ENCODE measurements at regions not wholly inside any gene's neighbourhood (a gene's known extent, or its start where the extent isn't known, plus 50 kb on each side); places are given as distances from the start of the nearest gene placed in this dataset.

DNA sequence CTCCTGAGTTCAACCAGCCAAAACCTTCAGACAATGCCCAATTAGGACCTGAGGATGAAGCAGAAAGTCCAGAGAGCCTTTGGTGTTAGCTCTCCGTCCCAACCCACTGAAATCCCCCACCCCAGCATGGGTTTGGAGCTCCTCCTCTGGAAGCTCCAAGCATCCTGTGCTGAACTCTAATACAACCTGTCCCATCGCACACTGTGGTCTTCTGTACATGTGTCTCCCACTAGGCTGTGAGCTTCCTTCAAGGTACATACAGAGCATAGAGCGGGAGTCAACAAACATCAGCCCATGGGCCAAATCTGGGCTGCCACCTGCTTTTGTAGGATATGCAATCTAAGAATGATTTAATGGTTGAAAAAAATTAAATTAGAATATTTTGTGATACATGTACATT lies 166.5 kb downstream of the LSM5 start:
- H3K27ac ChIP-seq: no peak overlapping the region
- TF ChIP-seq ZFX (IDR thresholded peaks at IDR 0.05; ENCODE audit: borderline replicate concordance): no peak
- TF ChIP-seq, protein P1, sequence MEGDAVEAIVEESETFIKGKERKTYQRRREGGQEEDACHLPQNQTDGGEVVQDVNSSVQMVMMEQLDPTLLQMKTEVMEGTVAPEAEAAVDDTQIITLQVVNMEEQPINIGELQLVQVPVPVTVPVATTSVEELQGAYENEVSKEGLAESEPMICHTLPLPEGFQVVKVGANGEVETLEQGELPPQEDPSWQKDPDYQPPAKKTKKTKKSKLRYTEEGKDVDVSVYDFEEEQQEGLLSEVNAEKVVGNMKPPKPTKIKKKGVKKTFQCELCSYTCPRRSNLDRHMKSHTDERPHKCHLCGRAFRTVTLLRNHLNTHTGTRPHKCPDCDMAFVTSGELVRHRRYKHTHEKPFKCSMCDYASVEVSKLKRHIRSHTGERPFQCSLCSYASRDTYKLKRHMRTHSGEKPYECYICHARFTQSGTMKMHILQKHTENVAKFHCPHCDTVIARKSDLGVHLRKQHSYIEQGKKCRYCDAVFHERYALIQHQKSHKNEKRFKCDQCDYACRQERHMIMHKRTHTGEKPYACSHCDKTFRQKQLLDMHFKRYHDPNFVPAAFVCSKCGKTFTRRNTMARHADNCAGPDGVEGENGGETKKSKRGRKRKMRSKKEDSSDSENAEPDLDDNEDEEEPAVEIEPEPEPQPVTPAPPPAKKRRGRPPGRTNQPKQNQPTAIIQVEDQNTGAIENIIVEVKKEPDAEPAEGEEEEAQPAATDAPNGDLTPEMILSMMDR (IDR thresholded peaks at IDR 0.05): no peak

DNA sequence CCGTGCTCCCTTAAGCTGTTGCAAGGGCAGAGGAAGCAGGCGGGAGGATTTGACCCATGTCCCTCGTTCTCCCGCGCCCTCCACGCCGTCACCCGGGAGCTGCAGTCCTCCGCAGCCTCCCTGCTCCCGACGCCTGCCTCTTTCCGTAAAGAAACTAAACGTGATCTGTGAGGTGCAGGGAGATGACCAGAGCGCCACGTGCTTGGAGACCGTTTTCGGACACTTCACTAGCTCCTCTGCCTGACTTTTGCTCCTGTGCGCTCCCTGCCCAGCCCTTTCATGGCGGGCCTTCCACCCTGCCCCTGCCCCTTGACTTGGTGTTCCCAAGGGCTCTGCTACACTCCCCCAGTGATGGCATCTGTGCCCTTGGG lies 171.2 kb downstream of the LSM5 start:
- H3K27ac ChIP-seq: no peak overlapping the region
- TF ChIP-seq, protein P1 (IDR thresholded peaks at IDR 0.05): no peak
- no peak for TF ChIP-seq ZFX (IDR thresholded peaks at IDR 0.05; ENCODE audit: borderline replicate concordance)

DNA sequence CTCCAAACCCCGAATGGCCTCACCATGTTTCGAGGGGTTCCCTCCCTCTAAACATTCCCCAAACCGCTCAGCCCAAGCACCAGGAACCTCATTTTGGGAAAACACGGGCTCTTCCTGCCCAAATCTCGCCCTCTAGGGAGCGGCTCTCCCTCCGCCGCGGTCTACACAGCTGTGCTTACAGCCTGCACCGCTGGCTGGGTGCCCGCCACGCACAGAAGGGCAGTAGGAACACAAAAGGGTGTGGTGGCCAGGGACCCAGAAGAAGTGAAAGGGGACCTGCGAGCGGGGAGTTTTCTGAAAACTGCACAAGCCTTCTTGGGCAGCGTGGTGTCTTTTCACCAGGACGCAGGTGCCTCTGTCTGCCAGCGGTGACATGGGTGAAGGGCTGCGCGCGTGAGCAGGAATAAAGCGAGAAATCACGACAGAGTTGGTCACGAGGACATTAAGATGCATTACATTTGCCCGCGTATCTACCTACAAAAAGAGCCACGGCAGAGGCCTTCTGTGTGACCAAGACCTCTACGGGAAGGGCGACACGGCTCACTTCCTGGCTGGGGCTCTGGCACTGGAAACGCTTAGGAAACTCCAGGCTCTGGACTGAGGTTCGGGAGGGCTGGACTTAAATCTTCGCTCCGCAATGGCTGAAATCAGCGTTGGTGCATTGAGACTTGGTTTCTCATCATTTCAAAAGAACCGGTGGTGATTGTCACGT lies 171.7 kb downstream of the LSM5 start:
- H3K27ac ChIP-seq: no peak overlapping the region
- TF ChIP-seq, protein P1 (IDR thresholded peaks at IDR 0.05): no peak
- no peak for TF ChIP-seq ZFX (IDR thresholded peaks at IDR 0.05; ENCODE audit: borderline replicate concordance)

DNA sequence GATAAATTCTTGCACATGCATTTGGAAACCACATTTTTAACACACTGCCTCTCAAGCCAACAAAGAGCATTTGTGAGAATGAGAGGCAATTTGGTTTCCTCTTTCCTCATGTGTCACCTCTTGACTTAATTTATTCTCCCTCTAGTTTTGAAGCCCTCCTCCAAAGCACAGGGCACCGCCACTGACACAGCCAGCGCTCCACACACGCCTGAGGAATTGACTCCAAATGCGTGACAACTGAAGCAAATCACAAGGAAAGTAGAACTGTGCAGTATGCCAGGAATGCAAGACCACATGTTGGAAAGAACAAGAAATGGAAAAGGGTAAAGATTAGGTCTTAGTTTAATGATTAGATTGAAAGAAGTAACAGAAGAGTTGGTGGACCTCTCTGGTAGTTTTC lies 173.3 kb downstream of the LSM5 start:
- no peak overlapping the region for H3K27ac ChIP-seq
- TF ChIP-seq, protein P1 (IDR thresholded peaks at IDR 0.05): no peak

DNA sequence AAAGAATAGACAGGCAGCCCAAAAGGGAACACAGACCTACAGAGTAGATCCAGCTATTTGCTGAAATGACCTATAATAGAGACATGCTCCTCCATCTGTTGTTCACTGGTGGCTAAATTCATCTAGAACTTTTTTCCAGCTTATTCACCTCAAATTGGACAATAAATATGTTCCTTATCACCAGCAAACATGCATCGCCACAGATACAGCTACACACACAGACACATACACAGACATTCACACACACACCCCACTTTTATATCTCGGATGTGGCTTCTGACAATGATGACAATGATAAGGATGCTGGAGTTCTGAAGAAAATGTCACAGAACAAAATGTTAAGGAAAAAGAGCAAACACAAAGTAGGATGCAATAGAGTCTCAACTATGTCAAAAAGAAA lies 175.4 kb downstream of the LSM5 start:
- TF ChIP-seq, protein P1 (IDR thresholded peaks at IDR 0.05): no peak
- no peak for TF ChIP-seq ZFX (IDR thresholded peaks at IDR 0.05; ENCODE audit: borderline replicate concordance)
- no peak overlapping the region for H3K27ac ChIP-seq

DNA sequence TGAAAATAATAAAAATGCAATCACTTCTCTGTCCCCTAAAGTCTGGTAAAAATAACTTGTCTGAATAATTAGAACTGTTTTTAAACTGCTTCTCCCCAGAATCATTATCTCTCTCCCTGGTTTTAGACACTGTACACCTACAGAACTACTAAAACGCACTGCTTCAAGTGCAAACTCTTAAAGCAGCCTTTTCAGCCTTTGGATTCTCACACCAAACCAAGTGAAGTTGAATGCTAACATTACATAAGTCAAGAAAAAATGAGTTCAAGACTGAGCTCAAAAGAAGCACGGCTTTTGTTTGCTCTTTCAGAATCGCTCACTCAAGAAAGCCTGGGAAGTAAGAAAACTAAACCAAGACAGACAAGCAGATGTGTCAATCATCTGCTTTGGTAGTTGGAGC lies 188.8 kb downstream of the LSM5 start:
- H3K27ac ChIP-seq: no peak overlapping the region
- TF ChIP-seq, protein P1 (IDR thresholded peaks at IDR 0.05): no peak
- TF ChIP-seq ZFX (IDR thresholded peaks at IDR 0.05; ENCODE audit: borderline replicate concordance): no peak

DNA sequence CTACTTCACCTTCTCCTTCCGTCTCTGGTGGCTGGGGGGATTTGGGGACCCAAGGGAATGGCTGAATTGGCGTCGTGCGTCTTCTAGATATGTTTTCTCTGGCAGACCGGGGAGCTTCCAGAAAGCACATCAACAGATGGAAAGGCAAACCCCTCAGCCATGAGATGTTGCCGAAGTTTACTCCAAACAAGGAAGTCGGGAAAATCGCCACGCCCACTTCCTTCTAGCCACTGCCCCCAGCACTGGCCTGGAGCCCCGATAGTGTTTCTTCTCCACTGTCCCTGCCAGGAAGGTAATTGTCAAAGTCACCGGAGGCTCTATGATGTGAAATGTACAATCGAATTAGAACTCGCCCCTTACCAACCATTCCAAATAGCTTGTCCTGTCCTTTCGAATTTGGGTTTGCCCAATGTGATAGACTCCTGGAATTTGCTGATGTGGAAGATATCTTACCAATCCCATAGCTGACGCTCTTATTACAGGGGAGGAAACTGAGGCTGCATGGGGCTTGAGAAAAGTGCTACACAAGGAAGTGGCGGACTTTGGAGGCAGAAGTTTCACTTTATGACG lies 191.0 kb downstream of the LSM5 start:
- TF ChIP-seq, protein P1 (IDR thresholded peaks at IDR 0.05): no peak
- TF ChIP-seq ZFX (IDR thresholded peaks at IDR 0.05; ENCODE audit: borderline replicate concordance): no peak
- H3K27ac ChIP-seq: no peak overlapping the region

Data from 22Rv1 (cell line).